KOPT-K1 (cell line): ENCODE measurements at regions not wholly inside any gene's neighbourhood (a gene's known extent, or its start where the extent isn't known, plus 50 kb on each side); places are given as distances from the start of the nearest gene placed in this dataset.
"Not testable (repeated sequence)": the region's sequence is repeated elsewhere in the genome, so short reads cannot be mapped to it uniquely, and the experiment has no call there.

Experiments used
- H3K27ac ChIP-seq: fragments of 200-600 bp; sonication (generic); 2 replicates; pipeline ENCODE4 v1.5.1; 2016; ENCODE audit warnings: antibody characterized with exemption, mild to moderate bottlenecking, low read depth, low read length; ENCODE audit not compliant: poor library complexity, severe bottlenecking
- H3K36me3 ChIP-seq: fragments of 200-600 bp; sonication (generic); 2 replicates; pipeline ENCODE4 v1.5.1; 2017; ENCODE audit warnings: antibody characterized with exemption, mild to moderate bottlenecking, low read length, moderate library complexity; ENCODE audit not compliant: insufficient read depth
- H3K9me3 ChIP-seq: fragments of 200-600 bp; sonication (generic); 2 replicates; pipeline ENCODE4 v1.5.1; 2017; ENCODE audit warnings: antibody characterized with exemption, low read length, mild to moderate bottlenecking; ENCODE audit not compliant: insufficient read depth, poor library complexity, severe bottlenecking

- Histone ChIP-seq H3K27ac (peak overlapping the region; percentile 4), H3K36me3 (no peaks in the 10 kb centered on the region), H3K9me3 (no peaks in the 10 kb centered on the region)
Measured at GRCh38 chr14:22122227-22122818, 448.7 kb upstream of the OR4E1 start.

GRCh38 chr14:22118899-22119477 lies 445.4 kb upstream of the OR4E1 start:
- no peaks in the 10 kb centered on the region for H3K36me3 ChIP-seq
- no peak overlapping the region for H3K27ac ChIP-seq
- H3K9me3 ChIP-seq, result no peaks in the 10 kb centered on the region

GRCh38 chr14:22113401-22113800 lies 439.8 kb upstream of the OR4E1 start:
- Histone ChIP-seq H3K36me3 (no peaks in the 10 kb centered on the region), H3K9me3 (no peaks in the 10 kb centered on the region), H3K27ac (no peak overlapping the region)

GRCh38 chr14:22112004-22112403 lies 438.4 kb upstream of the OR4E1 start:
- no peaks in the 10 kb centered on the region for H3K9me3 ChIP-seq
- H3K27ac ChIP-seq, result no peak overlapping the region
- no peaks in the 10 kb centered on the region for H3K36me3 ChIP-seq

DNA sequence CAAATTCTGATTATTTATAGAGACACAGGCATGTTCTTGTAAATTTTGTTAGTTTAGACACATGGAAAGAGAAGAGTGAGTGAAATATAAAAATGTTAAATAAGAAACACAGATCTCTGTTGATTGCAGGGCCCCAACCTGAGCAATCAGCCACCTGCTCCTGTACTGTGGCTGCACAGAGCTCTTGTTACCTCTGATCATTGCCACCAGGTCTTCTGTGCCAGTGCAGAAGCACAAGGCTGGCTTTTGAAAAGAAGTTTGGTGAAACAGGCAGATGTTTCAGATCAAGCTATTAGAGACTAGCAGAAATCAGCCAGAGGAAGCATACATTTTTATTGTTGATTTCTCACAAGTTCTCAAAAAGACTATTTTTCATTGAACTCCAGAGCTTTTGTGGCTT lies 434.1 kb upstream of the OR4E1 start:
- Histone ChIP-seq H3K27ac (peak overlapping the region; percentile 84), H3K9me3 (no peaks in the 10 kb centered on the region), H3K36me3 (no peaks in the 10 kb centered on the region)

DNA sequence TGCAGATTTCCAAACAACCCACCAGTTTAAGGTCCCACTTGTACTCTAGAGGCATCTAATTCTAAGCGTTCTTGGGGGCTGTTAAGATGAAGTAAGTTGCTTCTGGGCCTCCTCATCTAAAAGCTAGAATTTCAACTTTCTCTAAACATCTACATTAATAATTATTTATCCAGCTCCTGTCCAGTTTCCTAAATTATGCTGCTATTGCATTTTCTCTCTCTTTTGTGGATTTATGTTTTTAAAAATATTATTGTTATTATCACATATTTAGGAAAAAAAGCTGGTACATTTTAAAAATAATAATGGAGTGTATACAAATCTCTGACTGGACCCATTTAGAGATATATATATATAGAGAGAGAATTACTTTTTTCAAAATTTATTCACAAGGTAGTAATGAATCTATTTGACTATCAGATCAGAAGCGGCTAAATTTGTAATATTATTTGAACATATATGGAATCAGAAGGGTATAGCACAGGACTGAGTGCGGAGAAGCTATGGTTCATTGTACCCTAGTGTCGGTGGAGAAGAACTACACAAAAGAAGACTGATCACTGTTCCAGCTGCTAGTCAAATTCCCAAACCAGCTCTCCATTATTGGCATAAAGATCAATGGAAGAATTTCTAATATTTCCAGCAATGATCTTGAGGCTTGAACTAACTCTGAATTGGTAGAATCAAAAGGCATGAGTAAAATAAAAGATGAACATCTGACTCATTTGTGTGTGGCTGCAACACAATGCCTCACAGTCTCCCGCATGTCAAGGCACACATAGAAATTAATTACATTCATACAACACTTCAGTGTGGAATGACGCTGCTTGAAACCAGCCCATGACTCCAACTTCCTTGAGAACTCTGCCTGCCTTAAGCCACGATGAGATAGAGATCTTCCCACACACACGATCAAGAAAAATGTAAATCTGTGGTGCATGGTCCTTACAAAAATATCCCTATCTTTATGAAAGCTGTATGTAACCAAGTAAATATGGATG lies 433.4 kb upstream of the OR4E1 start:
- Histone ChIP-seq H3K36me3 (no peaks in the 10 kb centered on the region), H3K9me3 (no peaks in the 10 kb centered on the region), H3K27ac (peak overlapping the region; percentile 84)

GRCh38 chr14:22105624-22106006 lies 432.0 kb upstream of the OR4E1 start:
- H3K9me3 ChIP-seq, result no peaks in the 10 kb centered on the region
- peak overlapping the region; percentile 84 for H3K27ac ChIP-seq
- no peaks in the 10 kb centered on the region for H3K36me3 ChIP-seq

DNA sequence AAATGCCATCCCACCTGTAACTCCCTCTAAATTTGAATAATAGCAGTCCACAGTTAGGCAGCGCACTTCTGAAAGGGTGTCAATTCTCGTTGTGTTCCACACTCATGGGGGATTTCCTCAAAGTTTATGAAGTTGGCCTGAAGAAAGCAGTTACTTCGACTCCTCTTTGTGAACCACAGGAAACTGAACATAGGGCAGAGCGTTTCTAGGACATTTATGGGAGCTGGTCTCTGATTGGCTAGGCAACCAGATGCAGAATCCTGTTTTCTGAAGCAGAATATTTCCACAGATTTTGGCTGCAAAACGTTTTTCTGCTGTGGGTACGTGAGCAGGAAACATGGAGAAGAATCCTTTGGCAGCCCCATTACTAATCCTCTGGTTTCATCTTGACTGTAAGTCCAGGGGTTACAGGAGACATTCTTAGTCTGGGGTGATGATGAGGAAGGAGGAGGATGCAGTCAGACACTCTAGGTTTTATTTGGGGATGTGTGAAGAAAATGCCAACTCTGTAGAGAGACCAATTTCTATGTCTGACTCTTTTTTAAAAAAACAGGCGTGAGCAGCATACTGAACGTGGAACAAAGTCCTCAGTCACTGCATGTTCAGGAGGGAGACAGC lies 431.5 kb upstream of the OR4E1 start:
- H3K9me3 ChIP-seq, result no peaks in the 10 kb centered on the region
- peak overlapping the region; percentile 84 for H3K27ac ChIP-seq

DNA sequence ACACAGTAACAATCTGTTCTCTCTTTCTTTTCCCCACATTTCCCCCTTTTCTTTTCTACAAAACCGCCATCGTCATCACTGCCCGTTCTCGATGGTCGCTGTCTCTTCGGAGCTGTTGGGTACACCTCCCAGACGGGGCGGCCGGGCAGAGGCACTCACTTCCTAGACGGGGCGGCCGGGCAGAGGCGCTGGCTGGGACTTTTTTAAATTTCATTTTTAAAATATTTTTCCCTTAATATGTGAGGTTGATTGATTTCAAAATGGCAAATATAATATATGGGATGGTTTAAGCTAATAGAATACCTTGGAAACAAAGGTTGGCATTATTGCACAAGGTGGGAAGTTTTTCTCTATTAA lies 427.1 kb upstream of the OR4E1 start:
- H3K36me3 ChIP-seq, H3K27ac ChIP-seq: not testable (repeated sequence)

More for the DNA sequence above, 431.5 kb upstream of the OR4E1 start:
- no peaks in the 10 kb centered on the region for H3K36me3 ChIP-seq

DNA sequence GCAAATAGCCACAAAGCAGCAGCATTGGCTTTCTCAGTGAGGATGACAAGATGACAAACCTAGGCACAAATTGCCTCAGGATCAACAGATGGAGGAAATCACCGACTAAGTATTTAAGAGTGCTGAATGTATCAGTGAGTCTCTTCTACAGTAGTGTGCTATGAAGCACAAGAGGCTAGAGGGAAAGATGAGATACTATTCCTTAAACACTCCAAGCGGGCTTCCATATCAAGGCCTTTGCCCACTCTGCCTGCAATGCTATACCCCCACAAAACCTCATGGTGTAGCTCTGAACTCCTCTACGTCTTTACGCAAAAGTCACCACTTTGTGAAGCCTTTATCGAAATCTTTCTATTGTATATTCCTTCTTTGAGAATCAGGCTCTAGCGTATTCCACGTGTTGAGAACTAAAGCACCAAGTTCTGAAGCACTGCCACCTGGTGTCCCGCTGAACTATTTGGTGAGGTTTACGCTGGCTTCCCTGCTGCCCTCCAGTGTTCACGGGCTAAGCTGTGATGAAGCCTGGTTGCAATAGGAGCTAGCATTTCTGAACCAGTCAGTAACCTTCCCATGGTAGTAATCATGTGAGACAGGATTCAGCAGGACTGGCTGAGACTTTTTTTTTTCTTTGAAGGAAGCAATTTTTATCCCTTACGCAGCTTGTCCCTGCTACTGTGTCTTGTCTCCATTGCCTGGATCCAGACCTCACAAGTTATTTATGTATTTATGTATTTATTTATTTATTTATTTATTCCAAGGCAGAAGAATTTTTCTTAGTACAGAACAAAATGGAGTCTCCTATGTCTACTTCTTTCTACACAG lies 426.5 kb upstream of the OR4E1 start:
- no peaks in the 10 kb centered on the region for H3K36me3 ChIP-seq
- peak overlapping the region; percentile 98 for H3K27ac ChIP-seq
- no peaks in the 10 kb centered on the region for H3K9me3 ChIP-seq

More for the DNA sequence above, 427.1 kb upstream of the OR4E1 start:
- H3K9me3 ChIP-seq, result not testable (repeated sequence)

GRCh38 chr14:22098435-22098834 lies 424.8 kb upstream of the OR4E1 start:
- H3K9me3 ChIP-seq, result no peaks in the 10 kb centered on the region
- H3K36me3 ChIP-seq, result no peaks in the 10 kb centered on the region
- peak overlapping the region; percentile 98 for H3K27ac ChIP-seq

- Histone ChIP-seq H3K36me3 (no peaks in the 10 kb centered on the region), H3K9me3 (no peaks in the 10 kb centered on the region), H3K27ac (peak overlapping the region; percentile 98)
Measured at GRCh38 chr14:22097586-22098292, 424.1 kb upstream of the OR4E1 start.

DNA sequence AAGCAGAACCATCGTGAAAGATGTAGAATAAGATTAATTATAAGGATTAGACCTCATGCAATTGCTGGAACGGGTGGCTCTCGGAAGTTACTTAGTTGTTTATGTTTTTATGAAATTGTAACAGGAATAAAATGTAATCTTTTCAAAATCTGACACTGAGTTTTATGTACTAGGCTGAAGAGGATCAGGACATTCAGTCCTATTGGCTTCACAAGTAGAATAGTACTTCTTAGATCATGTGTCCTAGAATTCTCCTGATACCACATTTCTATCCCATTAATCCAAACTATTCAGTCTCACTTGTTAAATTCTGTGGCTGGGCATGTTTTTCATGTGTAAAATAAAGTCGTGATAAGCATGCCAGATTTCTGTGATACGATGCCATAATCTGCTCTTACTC lies 423.5 kb upstream of the OR4E1 start:
- H3K27ac ChIP-seq, result peak overlapping the region; percentile 98
- H3K9me3 ChIP-seq, result no peaks in the 10 kb centered on the region
- no peaks in the 10 kb centered on the region for H3K36me3 ChIP-seq

DNA sequence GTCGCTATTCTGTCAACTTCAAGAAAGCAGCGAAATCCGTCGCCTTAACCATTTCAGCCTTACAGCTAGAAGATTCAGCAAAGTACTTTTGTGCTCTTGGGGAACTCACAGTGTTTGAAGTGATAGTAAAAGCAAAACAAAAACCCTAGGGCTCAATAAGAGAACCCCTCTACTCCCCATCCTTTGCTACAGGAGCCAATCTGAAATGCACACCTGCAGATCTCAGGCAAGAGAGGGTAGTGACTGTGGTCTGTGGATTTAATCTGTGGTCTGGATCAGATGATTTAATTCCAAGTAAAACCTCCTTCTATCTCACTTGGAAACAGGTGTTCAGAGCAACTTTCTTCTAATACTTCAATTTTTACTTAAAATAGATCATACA lies 422.9 kb upstream of the OR4E1 start:
- H3K36me3 ChIP-seq, result no peaks in the 10 kb centered on the region
- peak overlapping the region; percentile 98 for H3K27ac ChIP-seq
- H3K9me3 ChIP-seq, result no peaks in the 10 kb centered on the region
